T-helper 1 cell treated with Interleukin-12 subunit alpha and Interleukin-12 subunit beta and Interleukin-4 antibody, amounts not matched to agents 30 ng/mL and 1 ng/mL, for 36 hours (primary cell): ENCODE measurements at regions not wholly inside any gene's neighbourhood (a gene's known extent, or its start where the extent isn't known, plus 50 kb on each side); places are given as distances from the start of the nearest gene placed in this dataset.

ENCODE experiments used
- intact Hi-C: fragments of 100-400 bp; cut with micrococcal nuclease; formaldehyde crosslinking; loops from one replicate; pipeline ENCODE4 v1.15.1; 2024

DNA sequence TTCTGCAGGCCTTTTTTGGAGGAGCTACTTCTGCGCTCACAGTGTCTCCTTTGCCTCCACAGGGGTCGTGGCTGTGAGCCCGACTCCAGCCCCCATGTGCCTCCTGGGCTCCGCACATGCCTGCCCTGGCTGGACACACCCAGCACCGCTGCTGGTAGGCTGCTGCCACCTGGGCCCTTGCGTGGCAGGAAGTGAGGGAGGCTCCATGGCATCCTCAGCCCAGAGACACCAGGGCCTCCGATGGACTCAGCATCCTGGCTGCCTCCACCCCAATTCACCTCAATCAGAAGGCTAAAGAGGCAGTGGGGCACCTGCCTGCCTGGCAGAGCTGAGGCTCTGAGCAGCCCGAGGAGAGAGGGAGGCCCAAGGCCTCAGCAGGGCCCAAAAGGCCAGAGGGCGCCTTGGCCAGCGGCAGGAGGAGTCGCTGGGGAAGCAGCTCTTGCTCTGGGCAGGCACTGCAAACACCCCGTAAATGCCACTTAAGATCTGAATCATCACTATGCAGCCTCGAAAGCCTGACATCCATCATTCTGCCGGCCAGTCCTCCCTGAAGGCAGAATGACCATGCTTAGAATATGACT, 68.3 kb upstream of the OTOS start:
- intact Hi-C loops: no loop called here

GRCh38 chr2:240209493-240209892, 69.0 kb upstream of the OTOS start:
- intact Hi-C loops: no loop called here

DNA sequence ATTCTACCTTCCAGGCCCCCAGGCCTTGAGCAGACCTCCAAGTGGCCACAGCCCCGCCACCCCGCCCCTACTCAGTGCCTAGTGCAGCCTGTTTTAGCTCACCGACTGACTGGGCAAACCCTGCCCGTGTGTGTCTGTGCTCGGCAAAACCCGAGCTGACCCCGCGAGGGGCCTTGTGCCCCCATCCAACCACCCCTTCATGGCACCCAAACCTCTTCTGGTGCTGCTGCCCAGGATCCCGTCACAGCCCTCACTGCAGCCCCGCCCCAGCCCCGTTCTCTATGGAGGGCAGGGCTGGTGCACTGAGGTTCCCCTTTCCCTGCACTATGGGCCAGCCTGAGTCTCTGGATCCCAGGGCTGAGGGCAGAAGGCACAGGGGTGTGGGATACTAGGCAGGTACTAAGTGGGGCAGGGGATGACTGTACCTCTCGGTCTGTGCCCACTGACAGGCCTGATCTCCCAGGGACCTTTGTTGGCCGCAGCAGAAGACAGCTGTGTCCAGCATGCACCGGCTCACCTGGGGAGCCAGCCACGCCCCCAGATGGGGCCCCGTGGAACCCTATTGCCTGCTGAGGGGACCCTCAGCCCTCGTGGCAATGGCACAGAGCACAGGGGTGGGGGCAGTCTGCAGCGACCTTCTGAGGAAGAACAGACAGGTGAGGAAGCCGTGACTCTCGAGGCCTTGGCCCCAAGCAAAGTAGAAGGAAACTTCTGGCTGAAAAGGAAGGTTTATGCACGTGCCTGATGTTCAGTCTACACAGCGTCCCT, 69.9 kb upstream of the OTOS start:
- intact Hi-C loops: no loop called here

DNA sequence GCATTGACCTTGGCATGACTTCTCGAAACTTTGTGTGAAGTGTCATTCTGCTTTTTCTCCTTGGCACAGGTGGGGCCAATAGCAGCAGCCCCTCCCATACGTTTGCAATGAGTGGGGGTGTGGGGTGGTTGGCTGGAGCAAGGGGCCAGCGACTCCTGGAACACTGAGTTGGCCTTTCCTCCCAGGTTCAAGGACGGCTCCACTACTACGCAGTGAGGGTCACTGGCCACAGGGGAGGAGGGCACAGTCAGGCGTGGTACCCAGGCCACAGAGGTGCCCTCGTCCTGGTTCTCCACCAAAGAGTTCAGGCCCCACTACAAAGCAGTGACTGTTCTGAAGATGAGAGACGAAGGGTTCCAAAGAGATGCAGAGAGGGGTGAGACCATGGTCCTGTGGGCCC, 70.6 kb upstream of the OTOS start:
- intact Hi-C loops: no loop called here

- intact Hi-C loops: no loop called here
Measured at GRCh38 chr2:240211598-240212424, 71.4 kb upstream of the OTOS start.

GRCh38 chr2:240212425-240213225, 72.2 kb upstream of the OTOS start:
- intact Hi-C loops: no loop called here

DNA sequence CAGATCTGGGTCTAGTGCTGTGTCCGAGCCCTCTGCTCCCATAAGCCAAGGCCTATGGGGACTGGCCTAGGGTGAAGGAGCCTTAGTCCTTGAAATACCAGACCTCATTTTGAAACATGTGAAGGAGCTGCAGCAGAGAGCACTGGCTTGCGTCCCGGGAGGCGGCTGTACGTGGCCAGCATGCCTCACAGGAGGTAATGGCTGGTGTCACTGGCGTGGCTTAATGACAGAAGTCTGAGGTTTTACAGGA, 72.7 kb upstream of the OTOS start:
- intact Hi-C loops: no loop called here

DNA sequence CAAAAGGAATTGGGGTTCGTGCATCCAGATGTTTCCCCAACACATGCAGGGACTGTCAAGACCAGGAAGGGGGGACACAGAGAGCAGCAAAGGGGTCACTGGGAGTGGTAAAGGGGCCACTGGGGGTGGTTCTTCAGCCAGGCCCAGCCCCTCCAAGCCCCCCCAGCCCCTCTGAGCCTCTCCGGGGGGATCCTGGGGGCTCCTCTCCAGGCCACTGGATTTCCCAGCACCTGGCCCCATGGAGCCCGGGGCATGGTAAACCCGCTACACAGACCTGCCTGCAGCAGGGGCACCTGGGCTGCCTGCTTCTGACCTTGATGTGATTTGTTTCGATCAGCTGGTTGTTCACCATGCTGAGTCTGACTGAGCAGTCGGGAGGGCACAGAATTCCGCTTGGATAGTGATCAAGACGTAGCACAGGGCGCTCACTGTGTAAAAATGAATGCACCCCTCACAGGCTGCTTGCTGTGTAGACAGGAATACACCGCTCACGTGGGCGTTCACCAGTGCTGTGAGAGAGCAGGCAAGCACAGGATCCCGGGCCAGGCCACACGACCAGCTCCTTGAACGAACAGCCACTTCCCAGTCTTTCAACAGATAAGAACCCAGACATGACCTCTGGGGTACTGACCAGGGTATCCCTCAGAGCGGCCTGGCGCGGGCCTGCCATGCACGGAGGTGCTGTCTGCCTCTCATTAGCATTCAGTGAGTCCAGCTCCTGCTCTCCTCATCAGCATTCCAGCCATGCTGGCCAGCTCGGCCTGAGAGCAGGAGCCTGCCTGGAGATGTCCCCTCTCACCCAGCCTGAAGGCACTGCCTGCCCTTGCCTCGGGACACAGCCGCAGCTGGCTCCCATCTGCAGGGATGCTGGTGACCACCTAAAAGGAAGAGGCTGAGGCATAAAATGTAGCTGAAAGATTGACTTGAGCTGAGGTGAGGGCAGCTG, 73.3 kb upstream of the OTOS start:
- intact Hi-C loops: no loop called here

DNA sequence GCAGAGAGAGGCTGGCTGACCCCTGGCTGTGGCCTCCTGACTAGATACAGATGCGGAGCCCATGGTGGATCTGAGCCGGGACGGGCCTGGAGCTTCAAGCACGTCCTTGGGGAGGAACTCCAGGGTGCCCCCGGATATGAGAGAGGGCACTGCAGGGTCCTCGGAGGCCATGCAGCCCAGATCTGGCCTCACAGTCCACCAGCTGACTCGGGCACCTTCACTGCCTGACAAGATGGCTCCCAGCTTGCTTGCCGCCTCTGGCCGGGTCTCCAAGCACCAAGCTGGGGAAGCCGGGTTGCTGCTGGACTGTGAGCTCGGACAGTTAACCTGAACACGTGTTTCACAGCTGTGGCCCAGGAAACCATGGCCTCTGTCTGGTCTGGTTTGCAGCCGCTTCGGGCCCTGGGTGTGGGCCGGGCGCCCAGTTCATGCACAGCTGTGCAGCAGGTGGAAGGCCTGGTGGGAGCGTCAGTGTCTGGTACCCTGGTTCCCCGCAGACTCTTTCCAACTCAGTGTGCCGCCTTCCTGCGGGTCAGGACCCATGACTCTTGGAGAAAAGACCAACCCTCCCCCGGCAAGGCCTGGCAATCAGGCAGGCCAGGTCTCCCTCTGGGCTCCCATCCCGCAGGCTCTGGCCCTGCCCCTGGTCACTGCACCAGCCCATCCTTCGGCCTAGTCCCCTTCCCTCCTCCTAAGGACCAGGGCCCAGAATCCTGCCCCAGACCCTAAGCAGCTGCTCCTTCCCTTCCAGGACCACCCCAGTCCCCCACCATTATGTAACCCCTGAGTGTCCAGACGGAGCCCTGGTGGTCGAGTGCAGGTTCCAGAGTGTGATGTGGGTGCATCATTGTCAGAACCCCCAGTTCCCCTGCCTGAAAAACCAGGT, 74.6 kb upstream of the OTOS start:
- intact Hi-C loops: no loop called here

DNA sequence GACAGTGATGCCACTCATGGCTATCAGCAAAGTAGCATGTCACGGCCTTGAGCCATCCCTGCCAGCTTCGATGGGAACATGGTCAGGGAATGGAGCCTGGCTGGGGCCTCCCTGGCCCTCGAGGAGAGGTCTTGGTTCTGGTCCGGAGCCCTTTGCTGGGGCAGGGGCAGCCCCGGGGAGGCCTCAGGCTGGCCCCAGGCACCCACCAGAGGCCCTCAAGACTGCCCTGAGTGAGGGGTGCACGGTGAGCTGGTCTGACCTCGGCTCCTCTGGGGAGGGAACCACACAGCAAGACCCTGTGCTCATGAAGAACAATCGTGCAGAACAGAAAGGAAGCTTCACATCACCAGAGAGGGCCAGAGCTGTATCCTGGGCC, 75.2 kb upstream of the OTOS start:
- intact Hi-C loops: no loop called here

GRCh38 chr2:240216167-240216566, 75.7 kb upstream of the OTOS start:
- intact Hi-C loops: no loop called here

DNA sequence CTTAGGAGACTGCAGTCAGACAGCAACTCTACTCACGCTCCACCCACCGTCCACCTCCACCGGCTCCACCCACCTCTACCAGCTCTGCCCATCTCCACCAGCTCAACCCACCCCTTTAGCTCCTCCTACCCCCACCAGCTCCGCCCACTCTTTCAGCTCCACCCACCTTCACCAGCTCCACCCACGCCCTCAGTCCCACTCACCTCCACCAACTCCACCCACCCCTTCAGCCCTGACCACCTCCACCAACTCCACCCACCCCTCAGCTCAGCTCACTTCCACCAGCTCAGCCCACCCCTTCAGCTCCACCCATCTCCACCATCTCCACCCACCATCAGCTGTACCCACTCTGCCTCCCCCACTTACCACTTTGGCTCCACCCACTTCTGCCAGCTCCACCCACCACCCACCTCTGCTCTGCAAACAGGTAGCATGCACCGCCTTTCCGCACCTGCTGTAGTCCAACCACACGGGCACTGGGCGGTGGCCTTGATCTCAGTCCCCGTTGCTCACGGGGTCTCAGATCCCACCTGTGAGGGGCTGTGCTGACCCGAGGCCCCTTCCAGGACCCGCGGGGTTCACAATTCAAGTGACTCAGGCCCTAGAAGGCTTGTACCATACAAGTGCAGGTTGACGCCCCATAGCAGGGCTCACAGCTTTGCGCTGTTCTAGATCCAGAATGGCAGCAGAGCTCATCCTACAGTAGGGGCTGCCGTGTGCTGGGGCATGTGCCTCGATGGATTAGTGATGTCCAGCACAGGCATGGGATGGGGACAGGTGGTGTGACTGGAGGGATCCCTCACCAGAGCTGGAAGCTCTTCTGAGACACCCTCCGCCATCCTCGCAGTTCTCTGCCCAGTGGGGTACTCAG, 77.2 kb upstream of the OTOS start:
- intact Hi-C loops: no loop called here

DNA sequence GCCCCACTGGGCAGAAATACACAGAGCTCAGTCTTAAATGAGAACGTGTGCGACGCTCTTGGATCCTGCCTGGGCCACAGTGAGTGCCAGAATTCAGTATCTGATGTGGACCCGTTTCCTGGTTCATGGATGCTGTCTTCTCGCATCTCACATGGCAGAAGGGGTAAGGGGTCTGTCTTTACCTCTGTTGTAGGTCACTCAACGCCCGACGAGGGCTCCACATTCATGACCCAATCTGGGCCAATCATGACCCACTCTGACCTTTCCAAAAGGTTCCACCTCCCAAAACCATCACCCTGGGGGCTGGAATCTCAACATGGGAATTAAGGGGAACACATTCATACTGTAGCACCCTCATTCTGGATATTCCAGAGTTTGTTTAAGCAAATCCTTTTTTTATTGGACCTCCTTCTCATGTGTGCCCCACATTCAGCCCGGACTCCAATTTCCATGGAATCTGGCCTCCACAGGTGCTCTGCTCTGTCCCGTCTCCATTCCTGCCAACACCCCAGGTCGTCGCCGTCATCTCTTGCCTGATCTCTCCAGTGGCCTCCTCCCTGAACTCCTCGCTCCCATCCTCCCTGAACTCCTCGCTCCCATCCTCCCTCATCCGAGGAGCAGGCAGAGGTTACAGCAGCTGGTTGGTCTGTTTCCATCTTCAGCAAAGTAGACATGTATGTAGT, 78.9 kb upstream of the OTOS start:
- intact Hi-C loops: no loop called here

GRCh38 chr2:240220371-240220770, 79.9 kb upstream of the OTOS start:
- intact Hi-C loops: no loop called here

DNA sequence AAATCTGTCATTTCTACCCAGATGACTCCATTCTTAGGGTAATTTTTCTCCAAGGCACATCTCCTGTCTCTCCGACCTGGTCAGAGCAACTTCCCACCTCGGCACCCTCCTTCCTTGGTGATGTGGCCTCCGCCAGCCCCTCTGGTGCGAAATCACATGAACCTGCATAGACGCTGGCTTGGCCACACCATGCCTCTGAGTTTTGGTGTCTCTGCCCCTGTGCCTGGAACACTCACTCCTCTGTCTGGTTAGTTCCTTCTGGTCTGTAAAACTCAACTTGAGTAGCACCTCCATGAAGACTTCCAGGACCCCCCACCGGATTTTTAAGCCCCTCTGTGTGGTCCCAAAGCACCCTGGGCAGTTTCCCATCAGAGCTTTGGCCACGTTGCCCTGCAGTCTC, 83.2 kb upstream of the OTOS start:
- intact Hi-C loops: no loop called here

- intact Hi-C loops: no loop called here
Measured at GRCh38 chr2:240224676-240225075, 84.2 kb upstream of the OTOS start.

DNA sequence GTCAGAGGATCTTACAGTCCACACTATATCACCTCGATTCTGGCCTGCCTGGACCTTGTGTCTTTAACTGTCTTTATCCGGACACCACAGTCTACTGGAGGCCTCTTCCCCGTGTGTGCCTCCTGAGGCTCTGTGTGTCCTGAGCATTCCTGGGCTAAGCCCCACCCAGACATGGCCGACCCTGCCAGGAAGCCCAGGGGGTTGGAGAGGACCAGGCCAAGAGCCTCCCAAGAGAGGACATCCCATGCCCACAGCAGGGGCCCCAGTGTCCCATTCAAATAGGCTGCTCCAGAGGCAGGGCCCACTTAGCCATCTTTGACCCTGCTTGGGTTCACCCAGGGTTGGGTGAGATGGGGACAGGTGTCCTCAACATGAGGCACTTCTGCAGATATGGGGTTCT, 84.7 kb upstream of the OTOS start:
- intact Hi-C loops: no loop called here
